ENCODE measurements at regions not wholly inside any gene's neighbourhood (a gene's known extent, or its start where the extent isn't known, plus 50 kb on each side); places are given as distances from the start of the nearest gene placed in this dataset.
A peak's percentile ranks its signal among the peaks of the same experiment; 100 is the strongest.

DNA sequence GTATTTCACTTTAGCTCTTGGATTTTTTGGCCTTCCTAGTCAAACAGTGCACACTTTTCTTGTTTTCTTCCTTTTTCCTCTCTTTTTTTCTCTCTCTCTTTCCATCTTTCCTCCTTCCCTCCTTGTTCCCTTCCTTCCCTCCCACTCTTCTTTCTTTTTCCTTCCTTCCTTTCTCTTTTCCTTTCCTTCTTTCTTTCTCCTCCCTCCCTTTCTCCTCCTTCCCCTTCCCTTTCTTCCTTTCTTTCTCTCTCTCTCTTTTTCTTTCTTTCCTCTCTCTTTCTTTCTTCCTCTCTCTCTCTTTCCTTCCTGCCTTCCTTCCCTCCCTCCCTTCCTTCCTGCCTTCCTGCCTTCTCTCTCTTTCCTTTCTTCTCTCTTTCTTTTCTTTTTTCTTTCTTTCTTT is 181.6 kb upstream of the ELAC2 start:
- Histone ChIP-seq H2AK5ac (ENCODE audit: insufficient read length, low read length) (no peak overlapping the region), H3K4me1 (ENCODE audit: insufficient read depth, low read length) (no peaks in the 10 kb centered on the region), H3K18ac (ENCODE audit: insufficient read length, low read depth, low read length) (no peak overlapping the region), H3K79me2 (ENCODE audit: insufficient read depth, low read length) (no peaks in the 10 kb centered on the region), H3T11ph (ENCODE audit: low read length) (no peak overlapping the region), H2BK5ac (ENCODE audit: insufficient read length, low read length) (no peak overlapping the region), H2BK12ac (ENCODE audit: insufficient read length, low read depth, low read length) (no peak overlapping the region), H4K5ac (ENCODE audit: insufficient read length, low read depth, low read length) (no peak overlapping the region), H4K20me1 (ENCODE audit: control insufficient read depth, insufficient read depth, insufficient read length) (no peaks in the 10 kb centered on the region), H3K23me2 (ENCODE audit: insufficient read length, low read depth, low read length, poor library complexity, severe bottlenecking) (no peaks in the 10 kb centered on the region), H3K27ac (ENCODE audit: insufficient read length, low read depth, low read length) (no peak overlapping the region), H3K4me2 (ENCODE audit: insufficient read depth, insufficient read length, low read length) (no peak overlapping the region), H3K14ac (ENCODE audit: insufficient read depth, low read length) (no peak overlapping the region), H3K56ac (ENCODE audit: insufficient read length, low read depth, low read length) (no peak overlapping the region), H3K27me3 (ENCODE audit: insufficient read depth, low read length) (no peaks in the 10 kb centered on the region), H2BK120ac (ENCODE audit: low read depth, low read length, poor library complexity, severe bottlenecking) (no peak overlapping the region), H3K23ac (ENCODE audit: insufficient read length, low read depth, low read length) (no peak overlapping the region), H3K9ac (ENCODE audit: extremely low read depth, insufficient read length, low read length) (no peak overlapping the region), H2BK15ac (ENCODE audit: low read depth, low read length) (no peak overlapping the region), H2AFZ (ENCODE audit: low read length) (no peak overlapping the region), H2BK20ac (ENCODE audit: low read depth, low read length, poor library complexity, severe bottlenecking) (no peak overlapping the region), H3K9me3 (ENCODE audit: control insufficient read depth, low read depth, low read length) (no peaks in the 10 kb centered on the region), H4K91ac (ENCODE audit: insufficient read length, low read depth, low read length) (no peak overlapping the region), H4K8ac (replicated peaks; ENCODE audit: insufficient read length, low read depth, low read length) (no peak overlapping the region), H3K79me1 (ENCODE audit: insufficient read depth, low read depth, low read length, poor library complexity, severe bottlenecking) (no peaks in the 10 kb centered on the region), H3K4ac (ENCODE audit: low read depth, low read length) (no peak overlapping the region)
- Mint-ChIP-seq H3K27ac (peak overlapping the region in 1 of 3 experiments; percentile 21; a peak in 1 of 7 replicates), H3K36me3 (ENCODE audit: insufficient read depth in 1 of 3, low read depth in 3 of 3) (no peaks in the 10 kb centered on the region), H3K27me3 (ENCODE audit: low read depth) (peaks cover 2% of the 10 kb centered on the region), H3K9me3 (no peaks in the 10 kb centered on the region; a peak in 1 of 5 replicates), H3K4me3 (no peak overlapping the region), H3K4me1 (no peaks in the 10 kb centered on the region)
- TF ChIP-seq, protein P1, sequence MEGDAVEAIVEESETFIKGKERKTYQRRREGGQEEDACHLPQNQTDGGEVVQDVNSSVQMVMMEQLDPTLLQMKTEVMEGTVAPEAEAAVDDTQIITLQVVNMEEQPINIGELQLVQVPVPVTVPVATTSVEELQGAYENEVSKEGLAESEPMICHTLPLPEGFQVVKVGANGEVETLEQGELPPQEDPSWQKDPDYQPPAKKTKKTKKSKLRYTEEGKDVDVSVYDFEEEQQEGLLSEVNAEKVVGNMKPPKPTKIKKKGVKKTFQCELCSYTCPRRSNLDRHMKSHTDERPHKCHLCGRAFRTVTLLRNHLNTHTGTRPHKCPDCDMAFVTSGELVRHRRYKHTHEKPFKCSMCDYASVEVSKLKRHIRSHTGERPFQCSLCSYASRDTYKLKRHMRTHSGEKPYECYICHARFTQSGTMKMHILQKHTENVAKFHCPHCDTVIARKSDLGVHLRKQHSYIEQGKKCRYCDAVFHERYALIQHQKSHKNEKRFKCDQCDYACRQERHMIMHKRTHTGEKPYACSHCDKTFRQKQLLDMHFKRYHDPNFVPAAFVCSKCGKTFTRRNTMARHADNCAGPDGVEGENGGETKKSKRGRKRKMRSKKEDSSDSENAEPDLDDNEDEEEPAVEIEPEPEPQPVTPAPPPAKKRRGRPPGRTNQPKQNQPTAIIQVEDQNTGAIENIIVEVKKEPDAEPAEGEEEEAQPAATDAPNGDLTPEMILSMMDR (conservative IDR thresholded peaks at IDR 0.05), result no peak
- DNase-seq, result no peak

All from H9 (cell line).